GM19043 (cell line): ENCODE measurements at regions not wholly inside any gene's neighbourhood (a gene's known extent, or its start where the extent isn't known, plus 50 kb on each side); places are given as distances from the start of the nearest gene placed in this dataset.
"Not testable (repeated sequence)": the region's sequence is repeated elsewhere in the genome, so short reads cannot be mapped to it uniquely, and the experiment has no call there.

Source experiments
- ATAC-seq: cut with Tn5 transposase; IDR thresholded peaks from one replicate; pipeline ENCODE4 v1.9.1; 2021; ENCODE audit warnings: low read depth; ENCODE audit not compliant: unreplicated experiment

DNA sequence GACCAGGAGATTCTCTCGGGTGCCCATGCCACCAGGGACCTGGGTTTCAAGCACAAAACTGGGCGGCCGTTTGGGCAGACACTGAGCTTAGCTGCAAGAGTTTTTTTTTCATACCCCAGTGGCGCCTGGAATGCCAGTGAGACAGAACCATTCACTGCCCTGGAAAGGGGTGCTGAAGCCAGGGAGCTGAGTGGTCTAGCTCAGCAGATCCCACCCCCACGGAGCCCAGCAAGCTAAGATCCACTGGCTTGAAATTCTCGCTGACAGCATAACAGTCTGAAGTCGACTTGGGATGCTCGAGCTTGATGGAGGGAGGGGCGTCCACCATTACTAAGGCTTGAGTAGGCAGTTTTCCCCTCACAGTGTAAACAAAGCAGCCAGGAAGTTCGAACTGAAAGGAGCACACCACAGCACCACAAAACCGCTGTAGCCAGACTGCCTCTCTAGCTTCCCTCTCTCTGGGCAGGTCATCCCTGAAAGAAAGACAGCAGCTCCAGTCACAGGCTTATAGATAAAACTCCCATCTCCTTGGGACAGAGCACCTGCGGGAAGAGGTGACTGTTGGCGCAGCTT, 157.7 kb downstream of the GIPC2 start:
- ATAC-seq: not testable (repeated sequence)

DNA sequence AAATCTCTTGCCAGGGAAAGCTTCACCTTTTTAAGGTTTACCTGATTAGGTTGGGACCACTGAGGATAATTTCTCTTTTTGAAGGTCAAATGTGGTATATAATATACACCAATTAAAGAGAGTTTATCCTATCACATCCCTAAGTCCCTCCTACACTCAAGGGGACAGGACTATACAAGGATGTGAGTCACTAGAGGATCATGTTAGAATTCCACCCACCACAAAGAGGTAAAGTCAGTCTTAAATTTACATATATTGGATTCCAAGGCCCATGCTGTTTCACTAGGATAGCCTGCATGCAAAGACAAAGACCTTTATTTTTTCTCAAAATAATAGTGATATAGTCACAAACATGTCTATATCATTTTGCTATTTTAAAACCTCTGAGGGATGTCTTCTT, 164.4 kb downstream of the GIPC2 start:
- ATAC-seq: no peak

DNA sequence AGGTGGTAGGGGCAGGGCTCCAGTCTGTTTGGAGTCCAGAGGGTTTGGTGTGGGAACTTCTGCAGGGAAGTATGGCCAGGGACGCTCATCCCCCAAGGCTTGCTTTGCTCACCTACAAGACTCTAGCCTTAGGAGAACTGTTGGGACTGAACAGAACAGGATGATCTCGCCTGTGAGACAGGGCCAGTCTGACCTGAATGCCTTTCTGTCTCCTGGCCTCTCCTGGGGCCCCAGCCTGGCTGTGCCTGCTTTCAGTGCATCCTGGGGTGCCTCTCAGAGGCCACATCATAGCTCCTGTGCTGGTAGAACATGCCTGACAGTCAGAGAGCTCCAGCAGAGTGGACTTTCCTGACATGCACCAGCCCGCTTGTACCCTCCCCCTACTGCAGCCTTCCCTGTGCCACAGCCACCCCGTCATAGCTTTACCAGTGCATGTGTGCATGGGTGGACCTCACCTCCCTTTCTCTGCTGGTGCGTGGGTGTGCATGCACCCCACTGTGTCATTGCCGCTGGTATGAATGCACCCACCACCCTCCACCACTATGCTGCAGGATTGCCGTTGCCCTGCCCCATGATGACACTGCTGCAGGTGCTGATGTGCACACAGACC, 165.8 kb downstream of the GIPC2 start:
- no peak for ATAC-seq

DNA sequence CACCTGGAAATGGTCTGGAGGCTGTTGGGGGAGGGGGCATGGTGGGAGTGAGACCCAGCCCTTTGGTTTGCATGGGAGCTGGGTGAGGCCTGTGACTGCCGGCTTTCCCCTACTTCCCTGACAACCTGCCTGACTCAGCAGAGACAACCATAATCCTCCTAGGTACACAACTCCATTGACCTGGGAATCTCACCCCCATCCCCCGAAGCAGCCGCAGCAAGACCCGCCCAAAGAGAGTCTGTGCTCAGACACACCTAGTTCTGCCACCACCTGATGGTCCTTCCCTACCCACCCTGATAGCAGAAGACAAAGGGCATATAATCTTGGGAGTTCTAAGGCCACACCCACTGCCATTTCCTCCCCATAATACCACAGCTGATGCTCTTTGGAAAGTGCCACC, 168.6 kb downstream of the GIPC2 start:
- no peak for ATAC-seq

DNA sequence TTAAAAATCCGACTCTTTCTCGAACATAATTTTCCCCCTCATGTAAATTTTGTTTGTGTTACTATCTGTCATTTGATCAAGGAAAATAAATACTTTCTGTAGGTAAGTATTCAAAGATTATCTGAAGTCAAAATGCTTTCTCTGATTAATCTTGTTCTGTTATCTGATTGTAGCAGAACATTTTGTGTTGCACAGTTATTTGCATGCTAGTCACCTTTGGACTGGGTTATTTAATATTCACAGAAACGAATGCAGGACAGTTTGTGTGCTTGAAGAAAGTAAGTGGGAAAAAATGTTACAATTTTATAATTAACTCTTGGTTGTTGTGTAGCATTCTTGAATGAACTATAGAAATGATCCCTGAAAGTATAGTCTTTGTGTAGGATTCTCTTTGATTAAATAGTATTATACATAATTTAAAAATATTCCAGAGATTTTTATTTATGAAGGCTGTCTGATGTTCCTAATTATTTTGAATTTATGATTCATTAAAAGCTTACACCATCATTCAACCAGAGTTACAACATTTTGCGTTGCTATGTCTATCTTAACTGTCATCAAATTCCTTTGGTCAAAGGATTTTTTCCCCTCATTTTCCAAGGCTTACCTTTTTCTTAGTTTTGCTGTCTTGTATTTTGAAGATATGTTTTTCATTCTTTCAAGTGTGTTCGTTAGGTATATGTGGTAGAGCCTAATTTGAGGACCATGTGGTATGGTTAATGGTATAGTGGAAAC, 176.6 kb downstream of the GIPC2 start:
- ATAC-seq: no peak

DNA sequence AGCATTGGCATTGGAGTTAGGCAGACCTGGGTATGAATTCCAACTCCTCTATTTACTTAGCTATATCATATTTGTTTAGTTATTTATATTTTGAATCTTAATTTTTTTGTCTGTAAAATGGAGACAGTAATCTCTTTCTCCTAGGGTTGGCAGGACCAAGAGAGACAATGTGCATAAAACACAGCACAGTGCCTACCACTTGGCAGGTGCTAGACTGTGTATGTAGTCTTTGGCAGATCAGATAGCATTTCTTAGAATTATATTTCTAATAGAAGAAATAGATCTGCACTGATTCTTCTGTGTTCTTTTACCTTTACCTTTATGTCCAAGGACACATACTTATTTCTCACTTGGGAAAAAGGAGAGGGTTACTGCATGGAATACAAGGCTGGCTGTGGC, 177.2 kb downstream of the GIPC2 start:
- ATAC-seq: no peak

DNA sequence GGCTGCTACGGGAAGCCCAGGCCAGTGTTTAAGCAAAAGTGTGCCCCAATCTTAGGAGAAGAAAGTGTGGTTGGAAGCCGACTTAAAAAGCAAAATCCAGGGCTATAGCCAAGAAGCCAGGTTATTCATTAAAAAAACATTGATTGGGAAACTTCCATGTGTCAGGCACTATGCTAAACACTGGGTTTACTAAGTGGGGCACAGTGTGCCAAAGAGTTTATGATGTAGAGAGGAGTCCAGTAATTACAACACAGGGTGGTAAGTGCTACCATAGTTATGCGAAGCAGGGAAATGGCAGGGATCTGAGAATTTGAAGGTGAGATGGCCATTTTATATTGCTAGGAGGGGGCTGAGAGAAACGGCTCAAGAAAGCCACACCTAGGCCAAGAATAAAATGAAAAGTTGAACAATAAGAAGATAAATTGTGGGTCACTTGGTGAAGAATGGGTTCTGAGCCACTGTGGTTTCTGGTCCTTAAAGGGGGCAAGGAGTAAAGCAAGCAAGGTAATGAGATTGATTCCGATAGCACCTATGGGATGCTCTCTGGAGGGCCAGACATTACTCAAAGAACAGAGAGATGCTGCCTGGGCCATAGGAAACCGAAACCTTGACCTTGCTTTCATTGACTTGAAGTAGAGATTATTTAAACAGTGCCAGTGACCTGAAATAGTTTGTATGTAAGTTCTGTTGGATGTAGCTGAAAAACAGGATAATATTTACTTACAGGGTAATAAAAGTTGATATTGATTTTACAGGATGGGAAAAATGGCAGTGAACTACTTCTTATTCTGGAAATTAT, 177.8 kb downstream of the GIPC2 start:
- no peak for ATAC-seq

DNA sequence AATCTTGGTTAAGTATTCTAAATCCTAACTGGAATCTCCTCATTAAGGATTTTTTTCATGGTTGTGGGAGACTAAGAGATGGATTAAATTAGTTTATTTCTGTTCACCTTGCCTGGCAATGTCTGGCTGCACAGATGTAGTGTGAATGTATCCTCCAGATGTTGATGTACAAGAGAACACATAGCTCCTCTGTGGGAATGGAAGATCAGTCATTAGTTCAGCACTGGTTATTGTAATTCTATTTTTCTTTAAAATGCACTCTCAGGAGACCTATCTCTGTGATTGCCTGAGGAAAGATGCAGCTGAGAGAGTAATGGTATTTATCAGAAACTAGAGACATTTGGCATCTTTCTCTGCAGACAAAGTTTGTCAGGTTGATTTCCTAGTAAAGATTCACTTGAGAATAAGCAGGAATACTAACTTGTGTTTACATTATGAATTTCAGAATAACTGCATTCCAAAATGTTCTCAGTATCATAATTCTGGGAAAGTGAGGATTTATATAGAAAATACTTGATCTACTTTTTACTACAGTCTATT, 178.6 kb downstream of the GIPC2 start:
- no peak for ATAC-seq

DNA sequence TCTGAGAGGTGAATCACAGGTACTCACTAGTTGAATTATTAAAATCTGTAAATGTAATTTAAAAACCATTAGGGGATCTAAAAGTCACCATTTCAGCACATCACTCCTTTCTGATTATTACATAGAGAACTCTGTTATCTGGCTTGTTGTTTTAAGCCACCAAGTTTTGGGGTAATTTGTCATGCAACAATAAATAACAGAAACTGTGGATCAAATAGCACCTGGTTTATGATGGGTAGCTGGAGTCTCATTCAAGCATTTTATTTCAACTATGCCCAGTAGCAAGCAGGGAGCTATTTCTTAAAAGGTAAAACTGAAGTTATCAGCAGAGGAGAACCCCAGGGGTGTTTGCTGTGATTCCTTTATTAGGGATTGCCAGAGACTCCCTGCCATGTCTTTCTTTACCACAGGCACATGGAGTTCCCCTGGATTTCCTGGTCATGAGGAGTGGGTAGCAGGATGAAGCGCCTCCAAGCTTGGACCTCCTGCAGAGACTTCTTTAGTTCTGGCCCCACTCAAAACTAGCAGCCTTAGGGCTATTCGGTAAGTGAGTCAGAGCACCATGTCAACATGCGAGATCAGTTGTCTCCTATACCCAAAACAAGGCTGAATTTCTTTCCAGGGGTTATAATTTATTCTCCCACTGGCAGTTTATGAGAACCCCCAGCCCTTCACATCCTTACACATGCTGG, 179.2 kb downstream of the GIPC2 start:
- ATAC-seq: no peak

DNA sequence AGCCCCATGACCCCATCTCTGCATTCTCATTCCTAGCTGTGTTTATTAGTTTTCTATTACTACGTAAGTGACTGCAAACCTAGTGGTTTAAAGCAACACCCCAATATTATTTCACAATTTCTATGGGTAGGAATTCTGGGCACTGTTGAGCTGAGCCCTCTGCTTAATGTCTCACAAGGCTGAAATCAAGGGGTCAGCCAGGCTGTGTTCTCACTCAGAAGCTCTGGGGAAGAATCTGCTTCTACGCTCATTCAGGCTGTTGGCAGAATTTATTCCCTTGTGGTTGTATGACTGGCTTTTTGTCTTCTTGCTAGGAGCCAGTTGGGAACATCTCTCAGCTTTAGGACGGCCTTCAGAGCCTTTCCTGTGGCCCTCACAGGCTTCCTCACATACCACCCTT, 181.0 kb downstream of the GIPC2 start:
- no peak for ATAC-seq

DNA sequence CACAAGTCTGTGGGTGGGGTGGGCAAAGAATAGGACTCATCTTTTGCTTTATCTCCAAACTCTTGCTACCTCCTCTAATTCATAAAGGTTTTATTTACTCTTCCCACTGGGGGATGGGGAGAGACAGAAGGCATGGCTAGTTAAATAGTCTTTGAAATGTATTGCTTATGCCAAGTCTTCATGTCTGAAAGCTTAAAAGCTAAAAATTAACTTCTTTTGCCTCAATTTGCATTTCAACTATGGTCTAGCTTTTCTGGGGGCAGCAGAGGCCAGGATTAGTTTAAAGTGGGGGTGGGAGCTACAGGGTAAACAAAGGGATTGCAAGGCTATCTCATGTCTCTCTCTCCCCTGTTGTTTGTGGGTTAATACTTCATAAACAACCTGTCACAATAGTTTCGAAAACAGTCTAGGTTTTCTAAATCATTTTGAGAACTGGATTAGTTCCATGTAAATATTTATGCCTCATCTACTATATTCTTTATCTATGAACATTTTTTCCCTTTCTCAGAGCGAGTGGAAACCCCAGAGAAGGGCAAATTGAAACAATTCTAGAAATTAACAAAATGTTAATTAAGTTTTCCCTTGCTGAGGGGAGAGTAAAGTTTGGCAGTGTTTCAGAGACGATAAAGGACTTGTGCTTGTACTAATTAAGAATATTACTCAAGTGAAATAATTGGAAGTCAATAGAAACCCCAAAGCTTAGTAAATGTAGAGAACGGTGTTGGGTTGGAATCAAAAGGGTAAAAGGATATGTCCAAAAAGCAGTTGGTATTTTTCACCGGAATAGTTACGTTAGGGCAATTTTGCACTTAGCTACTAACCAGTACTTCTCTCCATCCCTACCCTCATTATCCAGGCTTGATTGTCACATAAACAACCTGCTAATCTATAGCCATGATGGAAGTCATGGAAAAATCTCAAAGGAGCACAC, 182.2 kb downstream of the GIPC2 start:
- no peak for ATAC-seq

DNA sequence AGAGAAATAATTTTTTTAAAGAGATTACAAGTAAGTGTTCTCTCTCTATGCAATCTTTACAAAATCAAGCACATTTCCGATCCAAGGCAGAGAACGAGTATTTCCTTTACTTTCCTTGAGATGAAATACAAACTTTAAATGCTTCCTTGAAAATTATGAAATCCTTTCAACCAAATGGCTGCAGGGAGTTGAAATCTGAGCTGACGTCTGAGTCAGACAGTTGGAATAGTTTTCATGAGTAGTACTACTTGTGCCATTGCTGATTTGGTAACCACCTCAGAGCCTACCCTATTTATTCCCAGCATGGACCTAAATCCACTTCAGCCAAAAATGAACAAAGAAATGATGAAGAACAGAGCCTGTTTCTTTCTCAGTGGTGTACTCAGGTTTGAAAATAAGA, 183.6 kb downstream of the GIPC2 start:
- ATAC-seq: no peak

DNA sequence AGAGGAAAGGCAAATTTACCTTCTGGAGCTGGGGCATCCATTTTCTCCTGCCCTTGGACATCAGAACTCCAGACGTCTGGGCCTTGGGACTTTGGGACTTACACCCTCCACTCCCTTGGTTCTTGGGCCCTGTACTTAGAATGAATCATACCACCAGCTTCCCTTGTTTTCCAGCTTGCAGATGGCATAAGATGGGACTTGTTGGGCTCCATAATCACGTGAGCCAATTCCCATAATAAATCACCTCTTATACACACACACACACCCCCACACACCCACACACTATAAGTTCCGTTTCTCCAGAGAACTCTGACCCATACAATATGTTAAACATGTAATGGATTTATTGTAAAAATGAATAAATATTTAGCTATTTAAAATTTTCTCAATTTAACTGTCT, 185.7 kb downstream of the GIPC2 start:
- ATAC-seq: no peak

DNA sequence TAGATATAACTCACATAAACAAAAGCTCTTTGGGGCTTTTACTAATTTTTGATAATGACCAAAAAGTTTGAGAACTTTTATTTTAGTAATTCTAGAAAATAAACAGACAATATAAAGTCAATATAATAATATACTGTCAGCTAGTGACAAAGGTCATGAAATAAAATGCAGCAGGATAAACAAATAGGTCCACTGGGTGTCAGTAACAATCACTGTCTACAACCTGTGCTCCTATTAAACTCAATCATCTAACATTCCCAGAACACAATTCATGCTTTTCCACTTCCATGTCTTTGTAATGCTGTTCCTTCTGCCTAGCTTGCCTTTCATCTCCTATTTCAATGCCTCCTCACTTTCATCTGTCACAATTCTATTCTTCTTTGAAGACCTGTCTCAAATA, 186.1 kb downstream of the GIPC2 start:
- no peak for ATAC-seq

DNA sequence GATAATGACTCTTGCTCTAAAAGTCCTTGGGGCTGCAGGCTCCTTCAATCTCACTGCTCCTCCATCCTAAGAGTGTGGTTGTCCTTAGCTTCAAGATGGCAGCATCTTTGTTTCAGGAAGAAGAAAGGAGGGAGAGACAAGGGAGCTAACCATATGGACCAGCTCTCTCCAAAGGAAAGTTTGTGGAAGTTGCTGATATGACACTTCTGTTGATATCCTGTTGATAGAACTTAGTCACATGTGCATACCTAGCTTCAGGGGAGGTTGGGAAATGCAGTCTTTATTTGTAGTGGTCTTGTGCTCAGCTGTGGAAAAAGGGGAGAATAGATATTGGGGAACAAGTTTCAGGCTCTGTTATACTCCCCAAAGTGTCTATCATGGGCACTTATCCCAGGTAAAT, 186.9 kb downstream of the GIPC2 start:
- no peak for ATAC-seq

DNA sequence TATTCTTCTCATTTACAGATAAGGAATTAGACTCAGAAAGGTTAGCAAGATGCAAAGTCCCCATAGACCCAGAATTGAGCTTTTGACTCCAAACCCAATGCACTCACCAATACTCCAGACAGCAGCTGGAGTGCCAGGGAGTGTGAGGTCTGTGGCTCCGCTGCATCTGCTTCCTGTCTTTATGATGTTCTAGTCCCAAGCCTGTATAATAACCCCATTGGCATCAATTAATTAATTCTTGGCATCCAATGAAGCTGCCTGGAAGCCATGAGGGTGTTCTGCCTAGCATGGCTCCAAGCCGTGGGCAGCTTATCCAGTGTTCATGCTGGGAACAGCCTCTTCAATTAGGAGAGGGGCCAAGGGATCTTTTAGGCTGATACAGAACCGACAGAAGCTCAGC, 188.7 kb downstream of the GIPC2 start:
- no peak for ATAC-seq

DNA sequence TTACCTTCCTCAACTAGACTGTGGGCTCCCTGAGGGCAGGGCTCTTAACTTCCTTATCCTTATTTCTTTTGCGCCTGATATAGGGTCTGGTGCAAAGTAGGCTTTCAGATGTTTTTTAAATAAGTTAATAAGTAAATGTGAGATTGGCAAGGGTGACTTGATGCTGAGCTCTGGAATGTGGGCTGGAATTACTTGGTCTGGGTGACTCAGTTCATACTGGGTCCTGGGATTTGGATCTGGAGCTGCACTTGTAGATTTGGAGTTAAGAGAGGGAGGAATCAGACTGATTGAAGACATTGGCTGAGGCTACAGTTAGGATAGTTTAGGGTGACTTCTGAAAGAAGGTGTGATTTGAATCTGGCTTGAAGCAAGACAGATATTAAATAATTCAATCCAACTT, 190.9 kb downstream of the GIPC2 start:
- no peak for ATAC-seq

DNA sequence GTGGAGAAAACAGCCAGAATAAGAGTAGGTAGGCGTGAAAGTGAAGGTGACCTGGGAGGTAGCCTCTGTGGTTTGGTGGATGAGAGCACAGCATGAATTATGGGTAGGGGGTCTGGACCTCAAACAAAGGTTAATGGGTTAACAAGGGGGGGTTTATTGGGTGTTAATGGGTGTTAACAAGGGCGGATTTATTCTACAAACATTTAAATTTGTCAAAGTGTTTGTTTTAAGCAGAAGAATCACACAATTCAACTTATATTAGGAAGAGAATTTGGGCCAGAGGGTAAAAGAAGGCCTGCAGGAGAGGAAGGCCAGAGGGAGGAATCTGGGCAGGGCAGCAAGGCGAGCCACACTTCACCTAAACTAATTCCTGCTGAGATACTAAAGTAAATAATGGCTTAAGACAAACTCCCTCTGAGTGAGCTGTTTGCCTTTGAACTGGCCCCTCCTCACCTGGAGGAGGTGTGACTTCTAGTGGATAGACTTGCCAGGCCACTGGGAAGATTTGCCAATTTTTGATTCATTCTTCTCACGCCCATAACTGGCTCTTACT, 191.7 kb downstream of the GIPC2 start:
- ATAC-seq: no peak

DNA sequence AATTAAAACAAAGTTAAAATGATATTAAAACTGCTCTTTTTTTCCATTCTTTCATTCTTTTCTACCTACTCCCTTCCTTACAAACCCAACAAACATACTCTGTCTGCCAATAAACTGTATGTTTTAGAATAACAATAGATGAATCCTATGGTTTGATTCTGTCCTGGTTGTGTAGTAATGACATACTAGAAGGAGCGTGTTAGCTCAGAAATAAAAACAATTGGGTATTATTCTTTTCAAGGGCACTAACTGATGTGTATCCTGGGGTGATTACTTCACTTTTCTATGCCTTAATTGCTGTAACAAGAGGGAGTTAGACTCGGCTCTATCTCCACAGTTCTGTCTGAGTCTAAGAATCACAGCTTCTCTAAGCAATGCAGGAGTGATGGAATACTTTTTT, 194.4 kb downstream of the GIPC2 start:
- no peak for ATAC-seq
